ENCODE measurements at regions not wholly inside any gene's neighbourhood (a gene's known extent, or its start where the extent isn't known, plus 50 kb on each side); places are given as distances from the start of the nearest gene placed in this dataset.

DNA sequence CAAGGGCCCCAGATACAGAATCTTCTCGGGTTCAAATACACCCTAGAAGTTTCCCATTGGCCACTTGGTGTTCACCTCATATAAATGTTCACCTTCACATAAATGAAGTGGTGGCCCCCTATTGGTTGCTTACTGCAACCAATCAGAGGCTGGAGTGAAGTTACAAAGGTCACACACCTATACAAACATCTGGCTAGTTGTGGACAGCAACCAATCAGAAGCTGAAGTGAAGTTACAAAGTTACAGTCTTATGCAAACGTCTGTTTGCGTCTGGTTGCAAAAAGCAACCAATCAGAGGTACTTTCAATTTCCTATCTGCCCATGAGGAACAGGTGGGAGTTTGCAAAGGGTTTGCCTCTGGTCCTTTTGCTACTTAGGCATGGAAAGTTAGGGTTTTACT is 206.5 kb upstream of the BMP2 start:
- no peaks in the 10 kb centered on the region for H3K27me3 ChIP-seq (replicated peaks in 1 of 2; ENCODE audit: control insufficient read depth in 2 of 2, insufficient read depth in 2 of 2, low read length in 1 of 2)
- no peaks in the 10 kb centered on the region for H4K20me1 ChIP-seq (ENCODE audit: control insufficient read depth, insufficient read depth)
- H3K36me3 ChIP-seq (ENCODE audit: control insufficient read depth in 2 of 2, insufficient read depth in 2 of 2, low read length in 1 of 2) = no peaks in the 10 kb centered on the region
- no peak overlapping the region for H3K9ac ChIP-seq (ENCODE audit: control insufficient read depth, insufficient read depth, low read length)
- no TSS peak for BruUV-seq (replicated peaks)
- ChIA-PET POLR2A (no interaction called here), RAD21 (ENCODE audit: unreplicated experiment) (no interaction called here), SMC1A (ENCODE audit: uncharacterized antibody, unreplicated experiment) (interaction anchor here (1.2 to 1.7 kb wide), 2 partner anchors 11 to 14 kb away, joined by 4 read pairs; no protein-coding TSS in a partner anchor), CTCF (interaction anchor here (1.8 kb wide), 1 partner anchor 296 kb away, joined by 5 read pairs; no protein-coding TSS in a partner anchor)
- no peak overlapping the region for H2AFZ ChIP-seq (ENCODE audit: control insufficient read depth, low read depth, low read length)
- WGBS (ENCODE audit: insufficient coverage, insufficient replicate concordance, low lambda C conversion rate, missing lambda C conversion rate) = 42% methylated on average over 3 of the region's 3 CpGs
- ATAC-seq (no peak), FAIRE-seq (no peak), DNase-seq (ENCODE audit: low read depth, low spot score) (no peak)
- H3K4me1 ChIP-seq (ENCODE audit: control insufficient read depth, insufficient read depth, low read length) = no peaks in the 10 kb centered on the region
- H3K4me3 ChIP-seq = no peak overlapping the region
- no peak overlapping the region for H3K4me2 ChIP-seq (ENCODE audit: control insufficient read depth, insufficient read depth)
- no peaks in the 10 kb centered on the region for H3K79me2 ChIP-seq (ENCODE audit: control insufficient read depth, insufficient read depth, low read length)
- 0 out of 2 replicates have a peak, but pooled peaks have one; percentile 39 for TF ChIP-seq NFYB (IDR thresholded peaks at IDR 0.05; ENCODE audit: insufficient read depth, low read depth, low read length)
- TF ChIP-seq ZNF207 (IDR thresholded peaks at IDR 0.05; ENCODE audit: borderline replicate concordance) = no peak
- intact Hi-C loops (cut with micrococcal nuclease; ENCODE audit: unreplicated experiment) = no loop called here
- no peaks in the 10 kb centered on the region for H3K9me3 ChIP-seq (replicated peaks; ENCODE audit: control insufficient read depth, insufficient read depth, low read length)
- no peak overlapping the region for H3K27ac ChIP-seq (ENCODE audit: control insufficient read depth, insufficient read depth)
- in situ Hi-C loops (cut with MboI) = no loop called here

DNA sequence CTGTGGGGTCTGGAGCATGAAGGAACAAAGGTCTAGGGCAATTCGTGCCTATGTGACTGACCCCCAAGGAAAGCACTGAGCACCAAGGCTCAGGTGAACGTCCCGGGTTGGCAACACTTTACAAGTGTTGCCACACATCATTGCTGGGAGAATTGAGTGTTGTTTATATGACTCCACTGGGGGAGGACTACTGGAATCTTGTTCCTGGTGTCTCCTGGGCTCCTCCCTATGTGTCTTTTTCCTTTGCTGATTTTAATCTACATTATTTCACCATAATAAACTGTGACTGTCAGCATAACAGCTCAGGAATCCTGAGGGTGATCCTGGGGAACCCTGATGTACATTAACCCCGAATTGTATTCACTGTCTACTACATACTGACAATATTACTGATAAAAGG is 207.7 kb upstream of the BMP2 start:
- Histone ChIP-seq H3K36me3 (ENCODE audit: control insufficient read depth in 2 of 2, insufficient read depth in 2 of 2, low read length in 1 of 2) (no peaks in the 10 kb centered on the region), H3K27me3 (replicated peaks in 1 of 2; ENCODE audit: control insufficient read depth in 2 of 2, insufficient read depth in 2 of 2, low read length in 1 of 2) (no peaks in the 10 kb centered on the region), H3K79me2 (ENCODE audit: control insufficient read depth, insufficient read depth, low read length) (no peaks in the 10 kb centered on the region), H3K4me2 (ENCODE audit: control insufficient read depth, insufficient read depth) (no peak overlapping the region), H3K4me3 (no peak overlapping the region), H3K9me3 (replicated peaks; ENCODE audit: control insufficient read depth, insufficient read depth, low read length) (no peaks in the 10 kb centered on the region), H2AFZ (ENCODE audit: control insufficient read depth, low read depth, low read length) (no peak overlapping the region), H4K20me1 (ENCODE audit: control insufficient read depth, insufficient read depth) (no peaks in the 10 kb centered on the region), H3K4me1 (ENCODE audit: control insufficient read depth, insufficient read depth, low read length) (no peaks in the 10 kb centered on the region), H3K9ac (ENCODE audit: control insufficient read depth, insufficient read depth, low read length) (no peak overlapping the region), H3K27ac (ENCODE audit: control insufficient read depth, insufficient read depth) (no peak overlapping the region)
- intact Hi-C loops (cut with micrococcal nuclease; ENCODE audit: unreplicated experiment) (no loop called here), in situ Hi-C loops (cut with MboI) (no loop called here)
- DNase-seq (ENCODE audit: low read depth, low spot score) (no peak), ATAC-seq (no peak), FAIRE-seq (no peak)
- BruUV-seq (replicated peaks) = no TSS peak
- WGBS (ENCODE audit: insufficient coverage, insufficient replicate concordance, low lambda C conversion rate, missing lambda C conversion rate) = 11% methylated on average over 4 of the region's 4 CpGs
- POLR2A ChIA-PET = no interaction called here
- RAD21 ChIA-PET (ENCODE audit: unreplicated experiment) = no interaction called here
- SMC1A ChIA-PET (ENCODE audit: uncharacterized antibody, unreplicated experiment) = interaction anchor here (1.0 to 1.8 kb wide), 5 partner anchors 8 to 23 kb away, joined by 3 to 4 read pairs (median 4); no protein-coding TSS in a partner anchor
- CTCF ChIA-PET = interaction anchor here (0.9 to 1.8 kb wide), 3 partner anchors 16 to 295 kb away, joined by 3 to 5 read pairs (median 4); no protein-coding TSS in a partner anchor
- TF ChIP-seq MXI1 (IDR thresholded peaks at IDR 0.05; ENCODE audit: low read depth, low read length) (no peak), ZNF274 (IDR thresholded peaks at IDR 0.05; ENCODE audit: insufficient read depth, insufficient read length) (no peak), ATF2 (IDR thresholded peaks at IDR 0.05; ENCODE audit: low read length) (no peak), HDGF (IDR thresholded peaks at IDR 0.05) (no peak), SRF (IDR thresholded peaks at IDR 0.05; ENCODE audit: low read depth in 2 of 2, low read length in 2 of 2) (no peak), MTA2 (IDR thresholded peaks at IDR 0.05; ENCODE audit: low read depth) (no peak), CHD2 (IDR thresholded peaks at IDR 0.05; ENCODE audit: borderline replicate concordance, low read depth, low read length) (no peak), BHLHE40 (IDR thresholded peaks at IDR 0.05; ENCODE audit: borderline replicate concordance in 1 of 2, low read depth in 2 of 2, low read length in 1 of 2) (no peak), CHD4 (IDR thresholded peaks at IDR 0.05) (no peak), NFXL1 (IDR thresholded peaks at IDR 0.05; ENCODE audit: borderline replicate concordance) (no peak), IKZF1 (conservative IDR thresholded peaks at IDR 0.05) (no peak)
- TF ChIP-seq, protein P1, sequence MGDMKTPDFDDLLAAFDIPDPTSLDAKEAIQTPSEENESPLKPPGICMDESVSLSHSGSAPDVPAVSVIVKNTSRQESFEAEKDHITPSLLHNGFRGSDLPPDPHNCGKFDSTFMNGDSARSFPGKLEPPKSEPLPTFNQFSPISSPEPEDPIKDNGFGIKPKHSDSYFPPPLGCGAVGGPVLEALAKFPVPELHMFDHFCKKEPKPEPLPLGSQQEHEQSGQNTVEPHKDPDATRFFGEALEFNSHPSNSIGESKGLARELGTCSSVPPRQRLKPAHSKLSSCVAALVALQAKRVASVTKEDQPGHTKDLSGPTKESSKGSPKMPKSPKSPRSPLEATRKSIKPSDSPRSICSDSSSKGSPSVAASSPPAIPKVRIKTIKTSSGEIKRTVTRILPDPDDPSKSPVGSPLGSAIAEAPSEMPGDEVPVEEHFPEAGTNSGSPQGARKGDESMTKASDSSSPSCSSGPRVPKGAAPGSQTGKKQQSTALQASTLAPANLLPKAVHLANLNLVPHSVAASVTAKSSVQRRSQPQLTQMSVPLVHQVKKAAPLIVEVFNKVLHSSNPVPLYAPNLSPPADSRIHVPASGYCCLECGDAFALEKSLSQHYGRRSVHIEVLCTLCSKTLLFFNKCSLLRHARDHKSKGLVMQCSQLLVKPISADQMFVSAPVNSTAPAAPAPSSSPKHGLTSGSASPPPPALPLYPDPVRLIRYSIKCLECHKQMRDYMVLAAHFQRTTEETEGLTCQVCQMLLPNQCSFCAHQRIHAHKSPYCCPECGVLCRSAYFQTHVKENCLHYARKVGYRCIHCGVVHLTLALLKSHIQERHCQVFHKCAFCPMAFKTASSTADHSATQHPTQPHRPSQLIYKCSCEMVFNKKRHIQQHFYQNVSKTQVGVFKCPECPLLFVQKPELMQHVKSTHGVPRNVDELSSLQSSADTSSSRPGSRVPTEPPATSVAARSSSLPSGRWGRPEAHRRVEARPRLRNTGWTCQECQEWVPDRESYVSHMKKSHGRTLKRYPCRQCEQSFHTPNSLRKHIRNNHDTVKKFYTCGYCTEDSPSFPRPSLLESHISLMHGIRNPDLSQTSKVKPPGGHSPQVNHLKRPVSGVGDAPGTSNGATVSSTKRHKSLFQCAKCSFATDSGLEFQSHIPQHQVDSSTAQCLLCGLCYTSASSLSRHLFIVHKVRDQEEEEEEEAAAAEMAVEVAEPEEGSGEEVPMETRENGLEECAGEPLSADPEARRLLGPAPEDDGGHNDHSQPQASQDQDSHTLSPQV (IDR thresholded peaks at IDR 0.05) = no peak

Data from GM12878 (cell line).